NT2/D1 (cell line): ENCODE measurements at regions not wholly inside any gene's neighbourhood (a gene's known extent, or its start where the extent isn't known, plus 50 kb on each side); places are given as distances from the start of the nearest gene placed in this dataset.

Experiments used
- SUZ12 ChIP-seq: IDR thresholded peaks from 2 replicates; pipeline ENCODE4 v1.6.1; 2011; ENCODE audit not compliant: insufficient read length, insufficient read depth; ENCODE audit errors: extremely low read depth
- YY1 ChIP-seq: IDR thresholded peaks from 2 replicates; pipeline ENCODE4 v1.6.1; 2011; ENCODE audit not compliant: insufficient read length, insufficient read depth
- ZNF274 ChIP-seq: IDR thresholded peaks from 2 replicates; pipeline ENCODE4 v1.6.1; 2011; ENCODE audit warnings: mild to moderate bottlenecking, low read depth, low read length

GRCh38 chr19:30854207-30854606 is 482.0 kb downstream of the ZNF536 start:
- TF ChIP-seq SUZ12 = no peak
- TF ChIP-seq ZNF274 = no peak
- no peak for TF ChIP-seq YY1
